Naive B cell (primary cell): ENCODE measurements at regions not wholly inside any gene's neighbourhood (a gene's known extent, or its start where the extent isn't known, plus 50 kb on each side); places are given as distances from the start of the nearest gene placed in this dataset.

ENCODE experiments used
- ATAC-seq, 2 donors: fragments of 150-1000 bp; cut with Tn5 transposase; 2 replicates each; pipeline ENCODE4 v1.10.0; 2021; ENCODE audit warnings: low read depth in 2 of 2, mild to moderate bottlenecking in 2 of 2, moderate library complexity in 2 of 2
- DNase-seq: peaks from one replicate; pipeline ENCODE4 v3.0.0; 2022
- H3K27ac Mint-ChIP-seq, 6 donors: one replicate each; pipeline ENCODE4 v1.8.0; 2020 to 2022; ENCODE audit warnings: mild to moderate bottlenecking in 6 of 6, mixed read lengths in 6 of 6, moderate library complexity in 5 of 6, inconsistent platforms in 2 of 6
- H3K27me3 Mint-ChIP-seq, 3 donors: one replicate each; pipeline ENCODE4 v1.8.0; 2021 to 2022; ENCODE audit warnings: mixed read lengths in 3 of 3, mild to moderate bottlenecking in 1 of 3
- H3K36me3 Mint-ChIP-seq, 2 donors: one replicate each; pipeline ENCODE4 v1.8.0; 2020 to 2022; ENCODE audit warnings: mixed read lengths in 2 of 2, inconsistent platforms in 1 of 2, mild to moderate bottlenecking in 1 of 2
- H3K4me1 Mint-ChIP-seq, 3 donors: one replicate each; pipeline ENCODE4 v1.8.0; 2020 to 2022; ENCODE audit warnings: mixed read lengths in 3 of 3, inconsistent platforms in 1 of 3, mild to moderate bottlenecking in 1 of 3, moderate library complexity in 1 of 3
- H3K4me3 Mint-ChIP-seq, 8 donors: one replicate each; pipeline ENCODE4 v1.8.0; 2020 to 2022; ENCODE audit warnings: mild to moderate bottlenecking in 8 of 8, mixed read lengths in 8 of 8, moderate library complexity in 8 of 8, inconsistent platforms in 2 of 8
- H3K9me3 Mint-ChIP-seq, 7 donors: one replicate each; pipeline ENCODE4 v1.8.0; 2020 to 2022; ENCODE audit warnings: mixed read lengths in 7 of 7, mild to moderate bottlenecking in 5 of 7, inconsistent platforms in 2 of 7, moderate library complexity in 1 of 7

DNA sequence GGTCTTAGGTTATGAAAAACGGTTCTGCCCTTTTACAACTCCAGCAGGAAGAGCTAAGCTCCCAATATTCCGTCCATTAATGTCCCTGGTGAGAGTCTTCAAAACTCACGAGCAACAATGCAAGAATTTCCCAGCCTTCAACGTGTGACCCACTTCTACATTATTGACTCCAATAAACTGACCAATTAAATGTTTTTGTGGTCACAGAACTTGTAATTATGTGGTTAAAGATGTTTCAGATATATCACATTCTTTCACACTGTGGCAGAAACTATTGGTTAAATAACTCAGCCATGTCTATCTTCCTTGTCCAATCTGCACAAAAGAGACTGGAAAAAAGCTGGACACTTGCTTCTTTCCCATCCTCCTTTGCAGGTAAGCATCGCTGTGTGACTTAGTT lies 286.6 kb upstream of the ADAMTS9 start:
- Mint-ChIP-seq H3K27ac (no peak overlapping the region), H3K9me3 (peaks cover 0 to 13% (median 4%) of the 10 kb centered on the region in 7 donors)

GRCh38 chr3:64972793-64973192 lies 285.0 kb upstream of the ADAMTS9 start:
- peaks cover 0 to 4% (median 0%) of the 10 kb centered on the region in 3 donors for H3K27me3 Mint-ChIP-seq
- H3K4me1 Mint-ChIP-seq = no peaks in the 10 kb centered on the region
- peaks cover 0 to 13% (median 3%) of the 10 kb centered on the region in 7 donors for H3K9me3 Mint-ChIP-seq
- DNase-seq = no peak
- no peak for ATAC-seq
- H3K36me3 Mint-ChIP-seq = no peaks in the 10 kb centered on the region
- H3K4me3 Mint-ChIP-seq = no peak overlapping the region
- no peak overlapping the region for H3K27ac Mint-ChIP-seq

More for the DNA sequence above, 286.6 kb upstream of the ADAMTS9 start:
- H3K4me3 Mint-ChIP-seq = no peak overlapping the region
- peaks cover 0 to 4% (median 0%) of the 10 kb centered on the region in 3 donors for H3K27me3 Mint-ChIP-seq
- no peaks in the 10 kb centered on the region for H3K36me3 Mint-ChIP-seq
- no peak for DNase-seq
- no peaks in the 10 kb centered on the region for H3K4me1 Mint-ChIP-seq
- no peak for ATAC-seq

DNA sequence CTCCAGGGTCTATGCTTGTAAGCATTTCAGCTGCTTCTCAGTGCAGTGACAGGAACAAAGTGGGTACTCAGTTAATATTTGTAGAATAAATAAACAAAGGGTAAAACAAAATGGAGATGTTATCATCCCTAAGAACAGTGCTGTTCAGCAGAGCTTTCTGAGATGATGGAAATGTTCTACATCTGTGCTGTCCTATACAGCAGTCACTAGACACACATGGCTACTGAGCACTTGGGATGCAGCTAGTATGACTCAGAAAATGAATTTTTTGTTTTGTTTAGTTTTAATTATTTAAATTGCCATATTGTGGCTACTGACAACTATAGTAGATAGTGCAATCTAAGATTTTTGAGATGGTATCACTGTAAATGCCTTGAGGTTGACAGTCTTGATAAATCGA lies 283.8 kb upstream of the ADAMTS9 start:
- no peaks in the 10 kb centered on the region for H3K36me3 Mint-ChIP-seq
- no peaks in the 10 kb centered on the region for H3K4me1 Mint-ChIP-seq
- ATAC-seq = no peak
- H3K4me3 Mint-ChIP-seq = no peak overlapping the region
- no peak overlapping the region for H3K27ac Mint-ChIP-seq
- H3K27me3 Mint-ChIP-seq = peaks cover 0 to 4% (median 0%) of the 10 kb centered on the region in 3 donors
- DNase-seq = no peak
- H3K9me3 Mint-ChIP-seq = peaks cover 0 to 10% (median 4%) of the 10 kb centered on the region in 7 donors

- no peaks in the 10 kb centered on the region for H3K4me1 Mint-ChIP-seq
- peak overlapping the region in 1 of 6 donors; percentile 37 for H3K27ac Mint-ChIP-seq
- peaks cover 0 to 16% (median 4%) of the 10 kb centered on the region in 7 donors for H3K9me3 Mint-ChIP-seq
- no peak for DNase-seq
- no peak overlapping the region for H3K4me3 Mint-ChIP-seq
- no peaks in the 10 kb centered on the region for H3K36me3 Mint-ChIP-seq
- peaks cover 0 to 4% (median 0%) of the 10 kb centered on the region in 3 donors for H3K27me3 Mint-ChIP-seq
- no peak for ATAC-seq
Observed at GRCh38 chr3:64970634-64971033, 282.8 kb upstream of the ADAMTS9 start.

DNA sequence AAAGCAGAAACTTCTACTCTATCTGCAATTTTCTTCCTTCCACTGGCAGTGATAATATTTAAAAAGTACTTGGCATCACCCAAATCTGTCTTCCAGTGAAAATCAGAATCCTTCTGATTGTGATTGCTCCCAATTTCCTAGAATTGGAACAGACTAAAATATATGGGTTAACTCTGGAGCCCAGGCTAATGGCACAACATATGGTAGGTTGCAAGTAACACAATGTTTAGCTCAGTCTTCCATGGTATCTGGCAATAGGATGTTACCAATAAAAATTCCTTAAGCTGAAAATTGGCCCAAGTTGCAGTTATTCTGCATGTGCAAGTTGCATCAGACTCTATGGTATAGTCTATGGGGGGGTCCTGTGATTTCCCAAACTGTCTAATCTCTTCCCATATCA lies 273.5 kb upstream of the ADAMTS9 start:
- no peak for ATAC-seq
- no peaks in the 10 kb centered on the region for H3K36me3 Mint-ChIP-seq
- peaks cover 2 to 26% (median 8%) of the 10 kb centered on the region in 7 donors for H3K9me3 Mint-ChIP-seq
- no peak overlapping the region for H3K27ac Mint-ChIP-seq
- no peak overlapping the region for H3K4me3 Mint-ChIP-seq
- no peaks in the 10 kb centered on the region for H3K4me1 Mint-ChIP-seq
- no peaks in the 10 kb centered on the region for H3K27me3 Mint-ChIP-seq
- no peak for DNase-seq

DNA sequence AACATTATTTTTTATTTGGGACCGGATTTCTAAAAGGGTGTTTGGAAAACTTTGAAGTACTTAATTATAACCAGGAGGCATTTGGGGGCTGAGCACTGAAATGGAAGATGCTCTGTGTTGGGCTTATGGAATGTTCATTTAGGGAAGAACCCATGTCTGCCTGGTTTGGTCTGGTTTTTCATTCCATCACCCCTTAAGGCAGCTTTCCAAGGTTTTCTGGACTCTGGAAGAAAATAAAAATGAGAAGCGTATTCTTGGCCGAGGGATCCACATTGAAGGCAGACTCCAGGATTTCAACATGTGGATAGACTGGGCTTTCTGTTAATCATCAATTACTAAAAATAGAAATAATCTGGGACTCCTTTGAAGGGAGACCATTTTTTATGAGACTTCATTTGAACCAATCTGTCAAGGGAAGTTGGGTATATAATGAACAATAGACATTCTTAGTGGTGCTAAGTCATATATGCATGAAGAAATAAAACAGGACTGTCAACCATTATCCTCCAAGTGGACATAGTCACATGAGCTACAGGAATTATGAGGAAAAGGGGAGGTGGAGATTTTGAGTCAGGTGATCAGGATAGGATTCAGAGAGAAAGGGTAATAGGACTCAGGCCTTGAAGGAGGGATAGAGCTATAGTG lies 270.5 kb upstream of the ADAMTS9 start:
- DNase-seq (no peak), ATAC-seq (no peak)
- Mint-ChIP-seq H3K27me3 (no peaks in the 10 kb centered on the region), H3K9me3 (peaks cover 2 to 23% (median 9%) of the 10 kb centered on the region in 7 donors), H3K36me3 (no peaks in the 10 kb centered on the region), H3K4me1 (no peaks in the 10 kb centered on the region), H3K27ac (no peak overlapping the region), H3K4me3 (no peak overlapping the region)

- H3K36me3 Mint-ChIP-seq = no peaks in the 10 kb centered on the region
- no peak for ATAC-seq
Observed at GRCh38 chr3:64957408-64958198, 269.8 kb upstream of the ADAMTS9 start.

GRCh38 chr3:64956711-64957325 lies 269.0 kb upstream of the ADAMTS9 start:
- DNase-seq (no peak), ATAC-seq (no peak)
- Mint-ChIP-seq H3K27me3 (no peaks in the 10 kb centered on the region), H3K4me3 (no peak overlapping the region), H3K4me1 (no peaks in the 10 kb centered on the region), H3K27ac (no peak overlapping the region), H3K36me3 (no peaks in the 10 kb centered on the region), H3K9me3 (peaks cover 2 to 23% (median 5%) of the 10 kb centered on the region in 7 donors)

More at GRCh38 chr3:64957408-64958198, 269.8 kb upstream of the ADAMTS9 start:
- no peak for DNase-seq
- Mint-ChIP-seq H3K27ac (peak overlapping the region in 1 of 6 donors; percentile 5), H3K9me3 (peaks cover 2 to 23% (median 6%) of the 10 kb centered on the region in 7 donors), H3K4me3 (no peak overlapping the region), H3K27me3 (no peaks in the 10 kb centered on the region), H3K4me1 (no peaks in the 10 kb centered on the region)

GRCh38 chr3:64954995-64955636 lies 267.3 kb upstream of the ADAMTS9 start:
- no peak overlapping the region for H3K27ac Mint-ChIP-seq
- H3K36me3 Mint-ChIP-seq = no peaks in the 10 kb centered on the region
- ATAC-seq = no peak
- H3K9me3 Mint-ChIP-seq = peaks cover 2 to 23% (median 3%) of the 10 kb centered on the region in 7 donors
- no peak overlapping the region for H3K4me3 Mint-ChIP-seq
- H3K27me3 Mint-ChIP-seq = no peaks in the 10 kb centered on the region
- no peak for DNase-seq
- no peaks in the 10 kb centered on the region for H3K4me1 Mint-ChIP-seq

GRCh38 chr3:64945171-64945729 lies 257.4 kb upstream of the ADAMTS9 start:
- DNase-seq (no peak), ATAC-seq (no peak)
- peaks cover 0 to 11% (median 6%) of the 10 kb centered on the region in 7 donors for H3K9me3 Mint-ChIP-seq
- no peaks in the 10 kb centered on the region for H3K36me3 Mint-ChIP-seq
- H3K27me3 Mint-ChIP-seq = no peaks in the 10 kb centered on the region
- no peak overlapping the region for H3K4me3 Mint-ChIP-seq
- no peak overlapping the region for H3K27ac Mint-ChIP-seq
- H3K4me1 Mint-ChIP-seq = no peaks in the 10 kb centered on the region

GRCh38 chr3:64943866-64944265 lies 256.1 kb upstream of the ADAMTS9 start:
- ATAC-seq = no peak
- Mint-ChIP-seq H3K9me3 (peaks cover 0 to 12% (median 4%) of the 10 kb centered on the region in 7 donors), H3K4me1 (no peaks in the 10 kb centered on the region), H3K36me3 (no peaks in the 10 kb centered on the region), H3K4me3 (no peak overlapping the region), H3K27ac (no peak overlapping the region), H3K27me3 (no peaks in the 10 kb centered on the region)
- no peak for DNase-seq

DNA sequence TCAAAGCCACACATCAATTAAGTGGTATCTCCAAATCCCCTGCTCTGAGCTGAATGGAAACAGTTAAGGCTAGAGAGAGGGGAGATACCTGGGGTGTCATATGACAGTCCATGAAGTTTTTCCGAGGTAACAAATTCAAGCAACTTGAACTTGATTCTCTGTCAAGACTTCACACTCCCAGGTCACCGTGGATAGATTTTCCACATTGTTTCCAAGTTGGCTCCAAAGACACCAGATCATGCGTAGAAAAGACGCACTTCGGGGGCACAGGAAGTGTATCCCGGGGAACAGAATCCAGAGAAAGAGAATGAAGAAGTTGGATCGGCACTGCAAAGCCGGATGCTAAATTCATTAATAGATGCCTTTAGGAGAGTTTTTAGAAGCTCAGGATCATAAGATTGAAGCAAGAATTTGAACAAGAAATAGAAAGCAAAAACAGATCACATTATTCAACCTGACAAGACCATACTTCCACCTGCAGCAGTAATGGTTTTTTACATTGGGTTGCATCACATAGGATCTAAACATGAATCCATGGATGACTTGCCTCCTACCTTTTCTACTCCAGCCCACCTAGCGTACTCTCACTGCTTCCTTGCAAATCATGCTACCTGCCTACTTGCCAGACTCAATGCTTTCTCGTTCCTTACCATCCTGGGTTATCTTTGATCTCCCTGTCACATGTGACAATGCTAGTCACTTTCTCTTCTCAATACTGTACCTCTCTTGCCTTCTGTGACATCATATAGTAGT lies 253.0 kb upstream of the ADAMTS9 start:
- Mint-ChIP-seq H3K9me3 (peaks cover 4 to 18% (median 6%) of the 10 kb centered on the region in 7 donors), H3K4me1 (no peaks in the 10 kb centered on the region), H3K36me3 (no peaks in the 10 kb centered on the region), H3K4me3 (no peak overlapping the region), H3K27me3 (no peaks in the 10 kb centered on the region), H3K27ac (no peak overlapping the region)
- no peak for ATAC-seq
- no peak for DNase-seq
